HL-60 (cell line): ENCODE measurements at regions not wholly inside any gene's neighbourhood (a gene's known extent, or its start where the extent isn't known, plus 50 kb on each side); places are given as distances from the start of the nearest gene placed in this dataset.
"Not testable (repeated sequence)": the region's sequence is repeated elsewhere in the genome, so short reads cannot be mapped to it uniquely, and the experiment has no call there.

Experiments
- DNase-seq, 2 experiments: peaks; one replicate each; pipeline ENCODE4 v3.0.0-alpha.2; 2010 to 2020; ENCODE audit warnings: low read depth in 1 of 2, low spot score in 1 of 2
- H3K27ac ChIP-seq: fragments of 250-450 bp; sonication (Bioruptor Pico); replicated peaks from 2 replicates; pipeline ENCODE4 v1.5.1; 2020; ENCODE audit warnings: mild to moderate bottlenecking, moderate library complexity
- H3K27me3 ChIP-seq: fragments of 250-450 bp; sonication (Bioruptor Pico); 2 replicates; pipeline ENCODE4 v1.5.1; 2021; ENCODE audit warnings: mild to moderate bottlenecking, moderate library complexity; ENCODE audit not compliant: insufficient read depth, poor library complexity, severe bottlenecking
- H3K4me3 ChIP-seq: replicated peaks from 2 replicates; pipeline ENCODE4 v1.5.1; 2011; ENCODE audit warnings: mild to moderate bottlenecking, control low read depth, low read length; ENCODE audit not compliant: insufficient read depth

DNA sequence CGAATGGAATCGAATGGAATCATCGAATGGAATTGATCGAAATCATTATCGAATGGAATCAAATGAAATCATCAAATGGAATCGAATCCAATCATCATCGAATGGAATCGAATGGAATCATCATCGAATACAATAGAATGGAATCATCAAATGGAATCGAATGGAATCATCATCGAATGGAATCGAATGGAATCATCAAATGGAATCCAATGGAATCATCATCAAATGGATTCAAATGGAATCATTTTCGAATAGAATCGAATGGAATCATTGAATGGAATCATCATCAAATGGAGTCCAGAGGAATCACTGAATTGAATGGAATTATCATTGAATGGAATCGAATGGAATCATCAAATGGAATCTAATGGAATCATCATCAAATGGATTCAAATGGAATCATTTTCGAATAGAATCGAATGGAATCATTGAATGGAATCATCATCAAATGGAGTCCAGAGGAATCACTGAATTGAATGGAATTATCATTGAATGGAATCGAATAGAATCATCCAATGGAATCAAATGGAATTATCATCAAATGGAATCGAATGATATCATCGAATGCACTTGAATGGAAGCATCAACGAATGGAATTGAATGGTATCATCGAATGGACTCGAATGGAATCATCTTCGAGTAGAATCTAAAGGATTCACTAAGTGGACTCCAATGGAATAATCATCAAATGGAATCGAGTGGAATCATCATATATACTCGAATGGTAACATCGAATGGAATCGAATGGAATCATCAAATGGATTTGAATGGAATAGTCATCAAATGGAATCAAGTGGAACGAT, 230.3 kb downstream of the SHCBP1 start:
- not testable (repeated sequence) for H3K27me3 ChIP-seq, H3K27ac ChIP-seq, H3K4me3 ChIP-seq
- DNase-seq = peak in 1 of 2 experiments; percentile 98

DNA sequence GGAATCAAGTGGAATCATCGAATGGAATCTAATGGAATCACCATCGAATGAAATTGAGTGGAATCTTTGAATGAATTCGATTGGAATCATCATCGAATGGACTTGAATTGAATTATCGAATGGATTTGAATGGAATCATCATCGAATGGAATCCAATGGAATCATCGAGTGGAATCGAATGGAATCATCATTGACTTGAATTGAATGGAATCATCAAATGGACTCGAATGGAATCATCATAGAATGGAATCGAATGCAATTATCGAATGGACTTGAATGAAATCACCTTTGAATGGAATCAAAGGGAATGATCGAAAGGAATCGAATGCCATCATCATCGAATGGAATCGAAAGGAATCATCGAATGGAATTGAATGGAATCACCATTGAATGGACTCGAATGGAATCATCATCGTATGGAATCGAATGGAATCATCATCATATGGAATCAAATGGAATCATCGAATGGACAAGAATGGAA, 231.6 kb downstream of the SHCBP1 start:
- H3K27ac ChIP-seq, H3K27me3 ChIP-seq, H3K4me3 ChIP-seq: not testable (repeated sequence)
- DNase-seq = peak; percentile 100

DNA sequence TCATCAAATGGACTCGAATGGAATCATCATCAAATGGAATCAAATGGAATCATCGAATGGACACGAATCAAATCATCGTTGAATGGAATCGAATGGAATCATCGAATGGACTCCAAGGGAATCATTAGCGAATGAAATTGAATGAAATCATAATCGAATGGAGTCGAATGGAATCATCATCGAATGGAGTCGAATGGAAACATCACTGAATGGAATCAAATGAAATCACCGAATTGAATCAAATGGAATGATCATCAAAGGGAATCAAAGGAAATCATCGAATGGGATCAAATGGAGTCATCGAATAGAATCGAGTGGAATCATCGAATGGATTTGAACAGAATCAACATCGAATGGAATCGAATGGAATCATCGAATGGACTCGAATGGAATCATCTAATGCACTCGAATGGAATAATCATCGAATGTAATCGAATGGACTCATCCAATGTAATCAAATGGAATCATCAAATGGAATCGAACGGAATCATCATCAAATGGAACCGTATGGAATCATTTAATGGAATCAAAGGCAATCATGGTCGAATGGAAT, 232.2 kb downstream of the SHCBP1 start:
- H3K4me3 ChIP-seq, H3K27ac ChIP-seq, H3K27me3 ChIP-seq: not testable (repeated sequence)
- DNase-seq = peak in 1 of 2 experiments; percentile 13

DNA sequence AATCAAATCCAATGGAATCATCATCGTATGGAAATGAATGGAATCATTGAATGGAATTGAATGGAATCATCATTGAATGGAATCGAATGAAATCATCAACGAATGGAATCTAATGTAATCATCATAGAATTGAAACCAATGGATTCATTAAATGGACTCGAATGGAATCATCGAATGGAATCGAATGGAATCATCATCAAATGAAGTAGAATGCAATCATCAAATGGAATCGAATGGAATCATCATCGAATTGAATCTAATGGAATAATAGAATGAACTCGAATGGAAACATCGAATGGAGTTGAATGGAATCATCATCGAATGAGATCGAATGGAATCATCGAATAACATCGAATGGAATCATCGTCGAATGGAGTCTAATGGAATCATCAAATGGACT, 232.8 kb downstream of the SHCBP1 start:
- not testable (repeated sequence) for H3K27ac ChIP-seq, H3K27me3 ChIP-seq, DNase-seq, H3K4me3 ChIP-seq

DNA sequence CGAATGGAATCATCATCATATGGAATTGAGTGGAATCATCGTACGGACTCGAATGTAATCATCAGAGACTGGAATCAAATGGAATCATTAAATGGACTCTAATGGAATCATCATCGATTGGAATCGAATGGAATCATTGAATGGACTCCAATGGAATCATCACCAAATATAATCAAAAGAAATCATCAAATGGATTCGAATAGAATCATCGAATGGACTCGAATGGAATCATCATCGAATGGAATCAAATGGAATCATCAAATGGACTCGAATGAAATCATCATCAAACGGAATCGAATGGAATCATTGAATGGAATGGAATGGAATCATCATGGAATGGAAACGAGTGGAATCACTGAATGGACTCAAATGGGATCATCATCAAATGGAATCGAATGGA, 233.5 kb downstream of the SHCBP1 start:
- peak in 1 of 2 experiments; percentile 100 for DNase-seq
- H3K27ac ChIP-seq, H3K4me3 ChIP-seq, H3K27me3 ChIP-seq: not testable (repeated sequence)

DNA sequence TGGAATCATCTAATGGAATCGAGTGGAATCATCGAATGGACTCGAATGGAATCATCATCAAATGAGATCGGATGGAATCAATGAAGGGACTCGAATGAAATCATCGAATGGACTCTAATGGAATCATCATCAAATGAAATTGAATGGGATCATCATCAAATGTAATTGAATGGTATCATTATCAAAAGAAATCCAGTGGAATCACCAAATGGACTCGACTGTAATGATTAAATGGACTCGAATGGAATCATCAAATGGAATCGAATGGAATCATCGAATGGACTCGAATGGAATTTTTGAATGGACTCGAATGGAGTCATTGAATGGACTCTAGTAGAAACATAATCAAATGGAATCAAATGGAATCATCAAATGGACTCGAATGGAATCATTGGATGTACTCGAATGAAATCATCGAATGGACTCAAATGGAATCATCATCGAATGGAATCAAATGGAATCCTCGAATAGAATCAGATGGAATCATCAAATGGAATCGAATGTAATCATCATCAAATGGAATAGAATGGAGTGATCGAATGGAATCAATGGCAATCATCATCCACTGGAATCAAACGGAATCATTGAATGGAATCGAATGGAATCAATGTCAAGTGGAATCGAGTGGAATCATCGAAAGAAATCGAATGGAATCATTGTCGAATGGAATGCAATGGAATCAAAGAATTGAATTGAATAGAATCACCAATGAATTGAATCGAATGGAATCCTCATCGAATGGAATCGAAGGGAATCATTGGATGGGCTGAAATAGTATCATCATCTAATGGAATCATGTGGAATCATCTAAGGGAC, 234.2 kb downstream of the SHCBP1 start:
- H3K27me3 ChIP-seq, H3K4me3 ChIP-seq, H3K27ac ChIP-seq: not testable (repeated sequence)
- DNase-seq = peak in 1 of 2 experiments; percentile 99

DNA sequence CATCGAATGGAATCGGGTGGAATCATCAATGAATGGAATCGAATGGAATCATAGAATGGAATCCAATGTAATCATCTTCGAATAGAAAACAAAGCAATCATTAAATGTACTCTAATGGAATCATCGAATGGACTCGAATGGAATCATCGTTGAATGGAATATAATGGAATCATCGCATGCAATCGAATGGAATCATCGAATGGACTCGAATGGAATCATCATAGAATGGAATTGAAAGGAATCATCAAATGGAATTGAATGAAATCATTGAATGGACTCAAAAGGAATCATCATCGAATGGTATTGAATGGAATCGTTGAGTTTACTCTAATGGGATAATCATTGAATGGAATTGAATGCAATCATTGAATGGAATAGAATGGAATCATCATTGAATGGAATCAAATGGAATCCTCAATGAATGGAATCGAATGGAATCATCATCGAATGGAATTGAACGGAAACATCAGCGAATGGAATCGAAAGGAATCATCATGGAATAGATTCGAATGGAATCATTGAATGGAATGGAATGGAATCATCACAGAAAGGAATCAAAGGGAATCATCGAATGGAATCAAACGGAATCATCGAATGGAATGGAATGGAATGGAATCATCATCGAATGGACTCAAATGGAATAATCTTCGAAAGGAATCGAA, 234.9 kb downstream of the SHCBP1 start:
- peak in 1 of 2 experiments; percentile 68 for DNase-seq
- H3K4me3 ChIP-seq, H3K27ac ChIP-seq, H3K27me3 ChIP-seq: not testable (repeated sequence)

DNA sequence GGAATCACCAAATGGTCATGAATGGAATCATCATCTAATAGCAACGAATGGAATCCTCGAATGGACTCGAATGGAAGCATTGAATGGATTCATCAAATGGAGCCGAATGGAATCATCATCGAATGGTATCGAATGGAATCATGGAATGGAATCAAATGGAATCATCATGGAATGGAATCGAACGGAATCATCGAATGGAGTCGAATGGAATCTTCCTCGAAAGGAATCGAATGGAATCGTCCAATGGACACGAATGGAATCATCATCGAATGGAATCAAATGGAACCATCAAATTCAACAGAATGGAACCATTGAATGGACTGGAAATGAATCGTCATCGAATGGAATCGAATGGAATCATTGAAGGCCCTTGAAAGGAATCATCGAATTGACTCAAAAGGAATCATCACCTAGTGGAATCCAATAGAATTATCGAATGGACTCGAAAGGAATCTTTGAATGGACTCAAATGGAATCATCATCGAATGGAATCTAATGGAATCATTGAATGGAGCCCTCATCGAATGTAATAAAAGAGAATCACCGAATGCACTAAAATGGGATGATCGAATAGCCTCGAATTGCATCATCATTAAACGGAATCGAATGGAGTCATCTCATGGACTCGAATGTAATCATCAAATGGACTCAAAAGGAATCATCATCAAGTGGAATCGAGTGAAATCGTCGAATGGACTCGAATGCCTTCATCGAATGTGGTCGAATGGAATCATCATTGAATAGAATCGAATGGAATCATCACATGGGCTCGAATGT, 236.7 kb downstream of the SHCBP1 start:
- not testable (repeated sequence) for H3K4me3 ChIP-seq, H3K27ac ChIP-seq, H3K27me3 ChIP-seq
- peak; percentile 80 to 92 for DNase-seq

DNA sequence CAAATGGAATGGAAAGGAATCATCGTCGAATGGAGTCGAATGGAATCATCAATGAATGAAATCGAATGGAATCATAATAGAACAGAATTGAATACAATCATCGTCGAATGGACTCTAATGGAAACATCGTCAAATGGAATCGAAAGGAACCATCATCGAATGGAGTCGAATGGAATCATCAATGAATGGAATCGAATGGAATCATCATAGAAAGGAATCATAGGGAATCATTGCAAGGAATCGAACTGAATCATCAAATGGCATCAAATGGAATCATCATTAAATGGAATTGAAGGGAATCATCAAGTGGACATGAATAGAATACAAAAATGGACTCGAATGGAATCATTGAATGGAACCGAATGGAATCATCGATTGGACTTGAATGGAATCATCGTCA, 237.6 kb downstream of the SHCBP1 start:
- not testable (repeated sequence) for H3K27ac ChIP-seq, H3K4me3 ChIP-seq, H3K27me3 ChIP-seq, DNase-seq

DNA sequence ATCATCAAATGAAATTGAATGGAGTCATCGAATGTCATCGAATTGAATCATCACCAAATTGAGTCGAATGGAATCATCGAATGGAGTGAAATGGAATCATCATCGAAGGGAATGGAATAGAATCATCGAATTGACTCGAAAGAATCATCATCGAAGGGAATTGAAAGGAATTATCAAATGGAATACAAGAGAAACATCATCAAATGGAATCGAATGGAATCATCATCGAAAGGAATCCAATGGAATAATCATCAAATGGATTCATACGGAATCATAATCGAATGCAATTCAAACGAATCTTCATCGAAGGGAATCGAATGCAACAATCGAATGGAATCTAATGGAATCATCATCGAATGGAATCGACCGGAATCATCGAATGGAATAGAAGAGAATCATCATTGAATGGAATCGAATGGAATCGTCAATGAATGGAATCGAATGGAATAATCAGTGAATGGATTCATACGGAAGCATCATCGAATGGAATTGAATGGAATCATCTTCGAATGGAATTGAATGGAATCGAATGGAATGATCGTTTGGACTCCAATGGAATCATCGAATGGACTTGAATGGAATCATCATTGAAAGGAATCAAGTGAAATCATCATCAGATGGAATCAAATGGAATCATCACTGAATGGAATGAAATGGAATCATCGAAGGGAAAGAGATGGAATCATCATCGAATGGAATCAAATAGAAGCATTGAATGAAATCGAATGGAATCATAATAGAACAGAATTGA, 238.2 kb downstream of the SHCBP1 start:
- peak; percentile 80 for DNase-seq
- not testable (repeated sequence) for H3K27ac ChIP-seq, H3K27me3 ChIP-seq, H3K4me3 ChIP-seq

DNA sequence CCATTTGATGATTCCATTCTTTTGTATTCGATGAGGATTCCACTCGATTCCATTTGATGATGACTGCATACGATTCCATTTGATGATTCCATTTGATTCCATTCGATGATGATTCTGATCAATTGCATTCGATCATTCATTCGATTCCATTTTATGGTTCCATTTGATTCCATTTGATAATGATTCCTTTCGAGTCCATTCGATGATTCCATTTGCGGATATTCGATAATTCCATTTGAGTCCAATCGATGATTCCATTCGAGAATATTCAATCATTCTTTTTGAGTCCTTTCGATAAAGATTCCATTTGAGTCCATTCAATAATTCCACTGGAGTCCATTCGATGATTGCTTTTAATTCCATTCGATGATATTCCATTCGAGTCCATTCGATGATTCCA, 239.1 kb downstream of the SHCBP1 start:
- not testable (repeated sequence) for H3K27ac ChIP-seq, H3K27me3 ChIP-seq, H3K4me3 ChIP-seq
- DNase-seq = peak in 1 of 2 experiments; percentile 56

DNA sequence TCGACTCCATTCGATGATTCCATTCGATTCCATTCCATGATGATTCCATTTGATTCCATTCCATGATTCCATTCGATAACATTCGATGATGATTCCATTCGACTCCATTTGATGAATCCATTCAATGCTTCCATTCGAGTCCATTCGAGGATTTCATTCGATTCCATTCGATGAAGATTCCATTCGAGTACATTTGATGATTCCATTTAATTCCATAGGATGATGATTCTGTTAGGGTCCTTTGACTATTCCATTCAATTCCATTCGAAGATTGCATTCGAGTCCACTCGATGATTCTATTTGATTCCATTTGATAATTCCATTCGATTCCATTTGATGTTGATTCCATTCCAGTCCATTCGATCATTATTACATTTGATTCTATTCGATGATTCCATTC, 239.8 kb downstream of the SHCBP1 start:
- H3K4me3 ChIP-seq, H3K27me3 ChIP-seq, H3K27ac ChIP-seq: not testable (repeated sequence)
- peak in 1 of 2 experiments; percentile 21 for DNase-seq
